Thymus (tissue), 11 donors: ENCODE measurements at regions not wholly inside any gene's neighbourhood (a gene's known extent, or its start where the extent isn't known, plus 50 kb on each side); places are given as distances from the start of the nearest gene placed in this dataset.

Source experiments
- DNase-seq, 9 donors: peaks; one replicate each; pipeline ENCODE4 v3.0.0-alpha.2; 2013; ENCODE audit warnings: low spot score in 9 of 9, low read depth in 6 of 9, missing footprints in 1 of 9
- H3K27ac ChIP-seq, 2 donors: one replicate each; pipeline ENCODE4 v1.5.1; 2013; ENCODE audit warnings: control low read depth in 1 of 2, low read depth in 1 of 2, low read length in 1 of 2, mild to moderate bottlenecking in 1 of 2, moderate library complexity in 1 of 2
- H3K27me3 ChIP-seq, 2 donors: one replicate each; pipeline ENCODE4 v1.5.1; 2013; ENCODE audit warnings: low read length in 1 of 2; ENCODE audit not compliant: control insufficient read depth in 2 of 2, insufficient read depth in 1 of 2
- H3K36me3 ChIP-seq, 2 donors: one replicate each; pipeline ENCODE4 v1.5.1; 2013; ENCODE audit warnings: low read length in 1 of 2, mild to moderate bottlenecking in 1 of 2, moderate library complexity in 1 of 2; ENCODE audit not compliant: control insufficient read depth in 2 of 2, insufficient read depth in 2 of 2
- H3K4me1 ChIP-seq, 2 donors: one replicate each; pipeline ENCODE4 v1.5.1; 2013; ENCODE audit warnings: low read length in 2 of 2; ENCODE audit not compliant: control insufficient read depth in 2 of 2, insufficient read depth in 2 of 2
- H3K4me3 ChIP-seq, 2 donors: one replicate each; pipeline ENCODE4 v1.5.1; 2013; ENCODE audit warnings: low read length in 2 of 2, control low read depth in 1 of 2, mild to moderate bottlenecking in 1 of 2
- H3K9me3 ChIP-seq, 2 donors: one replicate each; pipeline ENCODE4 v1.5.1; 2013; ENCODE audit warnings: low read length in 1 of 2, mild to moderate bottlenecking in 1 of 2; ENCODE audit not compliant: control insufficient read depth in 2 of 2, insufficient read depth in 1 of 2
- WGBS: extraction: QIAGEN DNeasy Blood & Tissue Kit; methylation state at CpG from one replicate; pipeline ENCODE4 v1.1.7; 2013; 5-methylcytosine and 5-hydroxymethylcytosine counted together
- donor health status: healthy.

- Histone ChIP-seq H3K4me1 (no peaks in the 10 kb centered on the region), H3K36me3 (no peaks in the 10 kb centered on the region), H3K9me3 (no peaks in the 10 kb centered on the region), H3K4me3 (no peak overlapping the region), H3K27ac (no peak overlapping the region), H3K27me3 (no peaks in the 10 kb centered on the region)
- DNase-seq, result no peak
- WGBS, result 89% methylated on average over 1 of the region's 1 CpG
Observed at GRCh38 chr3:151964743-151965142, 91.3 kb downstream of the SUCNR1 start.

GRCh38 chr3:151969026-151969642 lies 95.7 kb downstream of the SUCNR1 start:
- Histone ChIP-seq H3K27ac (no peak overlapping the region), H3K36me3 (no peaks in the 10 kb centered on the region), H3K4me3 (no peak overlapping the region), H3K27me3 (no peaks in the 10 kb centered on the region), H3K9me3 (no peaks in the 10 kb centered on the region), H3K4me1 (no peaks in the 10 kb centered on the region)
- 95% methylated on average over 2 of the region's 2 CpGs for WGBS
- no peak for DNase-seq

GRCh38 chr3:151971814-151972579 lies 98.6 kb downstream of the SUCNR1 start:
- H3K27me3 ChIP-seq, result no peaks in the 10 kb centered on the region
- no peak overlapping the region for H3K4me3 ChIP-seq
- no peaks in the 10 kb centered on the region for H3K4me1 ChIP-seq
- H3K9me3 ChIP-seq, result no peaks in the 10 kb centered on the region
- WGBS, result 93% methylated on average over 5 of the region's 5 CpGs
- H3K27ac ChIP-seq, result no peak overlapping the region
- H3K36me3 ChIP-seq, result no peaks in the 10 kb centered on the region
- no peak for DNase-seq

GRCh38 chr3:151974067-151974466 lies 100.6 kb downstream of the SUCNR1 start:
- no peaks in the 10 kb centered on the region for H3K9me3 ChIP-seq
- H3K27ac ChIP-seq, result no peak overlapping the region
- WGBS, result 85% methylated on average over 3 of the region's 3 CpGs
- H3K27me3 ChIP-seq, result no peaks in the 10 kb centered on the region
- H3K36me3 ChIP-seq, result no peaks in the 10 kb centered on the region
- DNase-seq, result no peak
- no peaks in the 10 kb centered on the region for H3K4me1 ChIP-seq
- H3K4me3 ChIP-seq, result no peak overlapping the region

- Histone ChIP-seq H3K9me3 (no peaks in the 10 kb centered on the region), H3K4me3 (no peak overlapping the region), H3K27me3 (no peaks in the 10 kb centered on the region), H3K27ac (no peak overlapping the region), H3K4me1 (no peaks in the 10 kb centered on the region), H3K36me3 (no peaks in the 10 kb centered on the region)
- WGBS, result 67% methylated on average over 3 of the region's 3 CpGs
- DNase-seq, result no peak
Observed at GRCh38 chr3:151976211-151977050, 103.0 kb downstream of the SUCNR1 start.

GRCh38 chr3:151979906-151980305 lies 106.5 kb downstream of the SUCNR1 start:
- Histone ChIP-seq H3K9me3 (no peaks in the 10 kb centered on the region), H3K36me3 (no peaks in the 10 kb centered on the region), H3K27ac (no peak overlapping the region), H3K4me1 (no peaks in the 10 kb centered on the region), H3K27me3 (no peaks in the 10 kb centered on the region), H3K4me3 (no peak overlapping the region)
- 63% methylated on average over 1 of the region's 1 CpG for WGBS
- no peak for DNase-seq

- Histone ChIP-seq H3K36me3 (no peaks in the 10 kb centered on the region), H3K4me1 (no peaks in the 10 kb centered on the region), H3K27me3 (no peaks in the 10 kb centered on the region), H3K4me3 (no peak overlapping the region), H3K9me3 (no peaks in the 10 kb centered on the region), H3K27ac (no peak overlapping the region)
- no peak for DNase-seq
- WGBS, result 98% methylated on average over 7 of the region's 7 CpGs
Observed at GRCh38 chr3:151983538-151983937, 110.1 kb downstream of the SUCNR1 start.

GRCh38 chr3:151985787-151986430 lies 112.5 kb downstream of the SUCNR1 start:
- Histone ChIP-seq H3K9me3 (no peaks in the 10 kb centered on the region), H3K36me3 (no peaks in the 10 kb centered on the region), H3K27ac (no peak overlapping the region), H3K27me3 (no peaks in the 10 kb centered on the region), H3K4me1 (no peaks in the 10 kb centered on the region), H3K4me3 (no peak overlapping the region)
- no peak for DNase-seq
- WGBS, result over 99% methylated on average over 2 of the region's 2 CpGs

- 94% methylated on average over 1 of the region's 1 CpG for WGBS
- DNase-seq, result no peak
- H3K4me3 ChIP-seq, result no peak overlapping the region
- H3K4me1 ChIP-seq, result no peaks in the 10 kb centered on the region
- no peak overlapping the region for H3K27ac ChIP-seq
- no peaks in the 10 kb centered on the region for H3K9me3 ChIP-seq
- no peaks in the 10 kb centered on the region for H3K27me3 ChIP-seq
- no peaks in the 10 kb centered on the region for H3K36me3 ChIP-seq
Observed at GRCh38 chr3:151987893-151988292, 114.5 kb downstream of the SUCNR1 start.
